ENCODE measurements at regions not wholly inside any gene's neighbourhood (a gene's known extent, or its start where the extent isn't known, plus 50 kb on each side); places are given as distances from the start of the nearest gene placed in this dataset.

DNA sequence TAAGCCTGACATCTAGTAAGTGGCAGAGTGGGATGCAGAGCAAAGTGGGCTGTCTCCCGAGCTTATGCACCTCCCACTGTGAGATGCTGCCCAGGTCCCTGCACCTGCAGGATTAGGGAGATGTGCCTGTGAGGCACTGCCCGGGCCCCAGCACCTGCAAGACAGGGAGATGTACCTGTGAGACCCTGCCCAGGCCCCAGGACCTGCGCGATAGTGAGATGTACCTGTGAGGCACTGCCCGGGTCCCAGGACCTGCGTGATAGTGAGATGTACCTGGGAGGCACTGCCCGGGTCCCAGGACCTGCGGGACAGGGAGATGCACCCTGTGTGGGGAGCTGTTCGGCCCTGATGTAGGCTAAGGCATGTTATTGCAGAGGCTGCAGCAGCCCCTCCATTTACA, 622.8 kb downstream of the PTPRU start:
- in situ Hi-C loops (cut with HindIII; ENCODE audit: low sequenced_read_pairs) = no loop called here

DNA sequence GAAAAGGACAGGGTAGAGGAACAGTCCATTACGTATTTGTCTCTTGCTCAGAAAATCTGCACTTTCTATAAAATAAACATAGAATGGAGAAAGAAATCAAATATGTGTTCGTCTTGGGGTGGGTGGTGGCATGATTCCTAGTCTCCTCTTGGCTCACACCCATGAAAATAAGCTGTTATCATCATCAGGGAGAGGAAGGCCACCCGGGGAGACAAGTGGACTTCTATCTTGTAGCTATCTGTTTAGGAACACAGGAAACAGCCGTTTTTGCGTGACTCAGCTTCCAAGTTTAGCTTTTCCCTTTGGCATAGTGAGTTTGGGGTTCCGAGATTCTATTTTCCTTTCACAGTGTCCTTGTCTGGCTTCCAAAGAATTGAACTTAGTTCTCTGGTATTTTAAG, 622.3 kb downstream of the PTPRU start:
- in situ Hi-C loops (cut with HindIII; ENCODE audit: low sequenced_read_pairs) = no loop called here

DNA sequence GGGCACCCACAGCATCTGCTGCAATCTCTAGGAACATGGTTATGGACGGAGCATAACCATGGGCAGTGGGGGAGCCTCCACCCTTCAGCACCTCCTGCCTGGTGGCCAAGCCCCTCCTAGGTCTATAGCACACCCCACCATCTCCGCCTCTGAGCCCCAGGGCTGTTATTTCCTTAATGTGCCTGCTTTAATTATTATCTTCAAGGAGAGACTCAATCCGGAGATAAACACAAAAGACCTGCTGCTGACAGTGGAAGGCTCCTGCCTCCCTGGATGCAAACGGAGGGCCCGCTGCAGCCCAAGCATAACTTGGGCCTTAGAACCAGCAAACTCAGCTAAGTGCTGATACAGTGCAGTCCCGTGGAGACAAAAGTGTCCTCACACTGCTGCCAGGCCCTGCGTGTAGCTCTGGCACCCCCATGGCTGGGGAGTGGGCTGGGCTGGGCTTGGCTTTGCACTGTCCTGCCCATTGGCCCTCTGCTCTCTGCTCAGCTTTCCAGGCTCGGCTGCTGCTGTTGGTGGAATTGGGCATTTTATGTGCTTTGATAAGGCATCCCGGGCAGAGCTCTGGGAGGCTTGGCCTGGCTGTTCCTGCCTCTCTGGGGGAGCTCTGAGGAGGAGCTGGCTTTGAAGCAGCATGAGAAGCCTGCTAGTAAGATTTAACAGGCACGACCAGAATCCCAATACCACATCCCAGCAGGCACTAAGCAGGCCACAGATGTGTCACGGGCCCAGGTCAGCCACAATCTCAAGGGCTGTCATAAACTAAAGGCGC, 620.2 kb downstream of the PTPRU start:
- in situ Hi-C loops (cut with HindIII; ENCODE audit: low sequenced_read_pairs) = no loop called here

DNA sequence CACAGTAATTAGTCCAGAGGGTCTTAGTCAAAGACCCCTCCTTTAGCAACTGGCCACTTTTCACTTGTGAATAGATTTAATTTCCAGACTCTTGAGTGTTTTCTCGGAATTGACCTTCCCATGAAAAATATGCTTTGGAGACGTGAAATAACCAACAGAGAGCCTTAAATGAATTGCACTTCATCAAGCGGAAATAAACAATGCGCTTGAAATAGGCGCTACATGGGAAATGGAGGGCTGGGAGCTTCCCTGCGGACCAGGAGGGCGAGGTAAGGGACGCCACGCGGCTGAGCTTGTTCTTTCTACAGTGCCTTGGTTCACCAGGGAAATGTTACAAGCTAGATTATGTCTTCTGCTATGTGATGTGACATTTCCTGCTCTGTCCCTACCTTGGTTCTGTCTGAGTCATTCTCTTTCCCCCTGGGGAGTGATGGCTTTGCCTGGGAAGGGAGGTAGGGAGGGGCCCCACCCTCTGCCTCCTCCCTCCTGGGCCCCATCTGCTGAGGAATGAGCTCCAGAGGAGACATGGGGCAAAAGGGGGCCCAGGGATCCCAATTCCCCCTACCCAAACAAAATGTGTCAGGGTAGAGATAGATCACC, 619.3 kb downstream of the PTPRU start:
- in situ Hi-C loops (cut with HindIII; ENCODE audit: low sequenced_read_pairs) = no loop called here

DNA sequence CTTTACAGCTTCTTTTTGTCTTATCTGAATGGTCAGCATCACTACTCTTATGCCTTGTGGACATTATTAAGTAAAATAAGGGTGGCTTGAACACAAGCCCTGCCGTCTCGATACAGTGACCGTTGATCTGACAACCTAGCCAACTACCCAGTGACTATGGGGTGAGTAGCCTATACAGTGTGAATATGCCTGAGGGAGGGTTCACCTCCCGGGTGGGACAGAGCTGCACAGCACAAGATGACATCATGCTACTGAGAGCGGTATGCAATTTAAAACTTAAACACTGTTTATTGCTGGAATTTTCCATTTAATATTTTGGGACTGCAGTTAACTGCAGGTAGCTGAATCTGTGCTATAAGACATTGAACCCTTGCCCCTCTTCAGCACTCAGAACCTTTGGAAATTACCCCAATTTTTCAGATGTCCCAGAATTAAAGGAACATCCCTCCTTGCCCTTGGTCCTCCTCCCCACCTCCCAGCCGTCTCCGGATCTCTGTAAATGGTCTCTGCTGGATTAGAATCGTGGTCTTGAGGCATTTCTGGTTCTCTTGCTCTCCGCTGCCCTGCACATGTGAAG, 618.5 kb downstream of the PTPRU start:
- in situ Hi-C loops (cut with HindIII; ENCODE audit: low sequenced_read_pairs) = no loop called here

DNA sequence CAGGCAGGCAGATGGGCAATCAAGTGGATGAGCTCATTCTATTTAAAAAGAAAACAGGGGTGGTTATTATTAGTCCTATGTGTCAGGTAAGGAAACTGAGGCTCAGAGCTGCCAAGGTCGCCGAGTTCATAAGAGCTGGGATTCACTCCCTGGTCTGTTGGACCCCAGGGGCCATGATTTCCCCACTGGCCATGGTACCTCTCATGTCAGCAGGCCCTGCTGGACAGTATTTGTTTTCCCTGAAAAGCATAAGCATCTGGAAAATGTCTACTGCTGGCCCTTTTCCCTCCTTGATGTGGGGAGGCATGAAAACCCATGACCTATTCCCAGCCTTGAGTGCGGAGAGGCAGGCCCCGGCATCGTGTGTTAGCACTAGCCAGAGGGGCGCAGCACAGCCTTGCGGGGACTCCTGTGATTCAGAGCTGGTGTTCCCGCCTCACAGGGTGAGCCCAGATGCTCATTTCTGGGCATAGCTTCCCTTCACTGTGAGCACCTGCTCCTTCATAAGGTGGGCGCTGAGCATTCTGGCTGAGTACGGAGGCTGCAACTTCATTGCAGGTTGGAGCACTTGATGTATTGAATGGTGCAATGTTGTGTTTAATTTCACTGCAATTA, 617.5 kb downstream of the PTPRU start:
- in situ Hi-C loops (cut with HindIII; ENCODE audit: low sequenced_read_pairs) = no loop called here

DNA sequence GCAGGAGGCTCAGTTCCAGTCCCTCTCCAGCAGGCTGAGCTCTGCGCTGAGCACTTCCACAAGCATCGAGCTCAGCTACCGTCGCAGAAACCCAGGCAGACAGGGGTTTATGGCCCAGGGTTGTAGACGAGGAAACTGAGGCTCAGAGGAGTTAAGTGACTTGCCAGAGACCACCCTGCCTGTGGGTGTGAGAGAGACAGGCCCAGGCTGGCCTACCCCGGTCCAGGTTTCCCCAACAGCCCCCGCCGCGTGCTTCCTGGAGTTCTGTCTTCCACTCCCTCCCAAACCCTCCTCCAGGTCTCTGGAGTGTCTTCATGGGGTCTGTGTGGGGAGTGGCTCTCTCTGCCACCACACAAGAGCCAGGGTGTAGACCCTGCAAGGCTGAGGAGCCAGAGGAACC, 615.9 kb downstream of the PTPRU start:
- in situ Hi-C loops (cut with HindIII; ENCODE audit: low sequenced_read_pairs) = no loop called here

DNA sequence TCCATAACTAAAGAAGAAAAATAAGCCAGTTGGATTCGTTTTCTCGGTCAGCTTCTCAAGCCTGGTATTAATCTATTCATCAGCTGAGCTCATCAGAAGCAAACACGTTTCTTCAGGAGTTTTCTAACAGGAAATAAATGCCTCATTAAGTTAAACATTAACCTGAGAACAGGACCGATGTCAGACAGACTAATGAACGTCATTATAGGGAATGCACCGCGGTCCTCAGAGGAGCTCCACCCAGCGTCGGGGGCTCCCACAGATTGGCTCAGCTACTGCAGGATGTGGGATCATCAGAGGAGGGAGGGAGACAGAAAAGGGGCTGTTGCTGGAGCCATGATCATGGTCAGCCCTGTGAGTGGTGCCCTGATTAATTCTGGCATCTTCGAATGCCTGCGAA, 615.4 kb downstream of the PTPRU start:
- in situ Hi-C loops (cut with HindIII; ENCODE audit: low sequenced_read_pairs) = no loop called here

DNA sequence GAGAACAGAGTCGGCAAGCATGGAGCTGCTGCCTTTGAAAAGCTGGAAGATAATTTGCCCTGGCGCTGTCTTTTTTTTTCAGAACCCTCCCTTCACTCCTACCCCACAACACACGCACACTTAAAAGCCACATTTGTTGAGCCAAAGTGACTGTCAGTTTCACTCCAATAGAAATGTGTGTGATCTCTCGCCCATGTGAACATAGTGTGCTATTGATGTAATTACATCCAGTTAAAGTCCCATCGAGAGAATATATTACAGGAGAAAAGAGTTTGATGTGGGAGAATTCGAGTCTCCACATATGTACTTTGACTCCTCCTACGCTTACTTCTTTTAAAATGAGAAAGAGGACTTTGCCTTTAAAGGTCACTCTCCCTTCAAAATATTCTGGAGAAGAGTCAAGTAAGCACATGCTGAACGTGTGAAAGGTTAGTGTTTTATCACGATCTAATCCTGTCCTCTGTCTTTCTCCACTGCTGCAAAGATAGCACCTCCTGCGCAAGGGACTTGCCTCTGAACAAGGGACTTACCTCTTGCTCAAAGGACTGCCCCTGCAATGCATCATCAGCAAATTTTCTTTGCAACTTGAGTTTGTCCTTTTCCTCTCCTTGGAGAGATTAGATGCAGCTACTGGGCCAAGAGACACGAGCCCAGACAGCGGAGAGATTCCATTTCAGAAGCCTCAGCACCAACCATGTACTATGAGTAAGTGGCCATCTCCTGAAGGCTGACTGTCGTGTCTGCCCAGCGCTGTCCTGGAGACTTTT, 613.9 kb downstream of the PTPRU start:
- in situ Hi-C loops (cut with HindIII; ENCODE audit: low sequenced_read_pairs) = no loop called here

DNA sequence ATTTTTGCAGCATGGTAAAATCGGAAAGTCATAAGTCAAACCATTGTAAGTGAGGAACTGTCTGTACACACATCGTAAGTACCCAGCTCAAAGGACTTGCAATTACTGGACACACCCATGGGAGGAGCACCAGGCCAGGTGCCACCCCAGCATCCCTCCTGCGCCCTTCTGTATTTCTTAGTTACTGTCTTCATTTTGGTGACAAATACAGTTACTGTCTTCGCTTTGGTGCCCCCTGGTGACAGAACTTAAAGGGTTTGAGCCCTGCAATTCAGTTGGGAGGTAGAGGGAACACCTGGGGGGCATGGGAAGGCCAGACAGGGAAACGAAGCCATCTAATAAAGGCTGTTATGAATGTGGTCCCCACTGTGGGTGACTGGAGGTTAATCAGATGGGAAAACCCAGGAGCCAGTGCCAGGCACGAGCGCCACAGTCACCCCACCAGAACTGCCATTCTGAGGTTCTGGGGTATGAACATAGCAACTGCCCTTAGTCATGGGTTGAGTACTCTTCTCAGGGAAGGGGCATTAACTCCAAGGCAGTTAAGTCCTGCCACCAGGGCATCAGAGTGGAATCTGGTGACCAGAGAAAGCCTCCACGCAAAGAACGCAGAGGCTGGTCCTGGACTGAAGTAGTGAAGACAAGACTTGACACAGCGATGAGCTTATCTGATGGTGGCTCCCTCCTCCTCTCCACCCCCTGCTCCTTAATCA, 612.9 kb downstream of the PTPRU start:
- in situ Hi-C loops (cut with HindIII; ENCODE audit: low sequenced_read_pairs) = no loop called here

DNA sequence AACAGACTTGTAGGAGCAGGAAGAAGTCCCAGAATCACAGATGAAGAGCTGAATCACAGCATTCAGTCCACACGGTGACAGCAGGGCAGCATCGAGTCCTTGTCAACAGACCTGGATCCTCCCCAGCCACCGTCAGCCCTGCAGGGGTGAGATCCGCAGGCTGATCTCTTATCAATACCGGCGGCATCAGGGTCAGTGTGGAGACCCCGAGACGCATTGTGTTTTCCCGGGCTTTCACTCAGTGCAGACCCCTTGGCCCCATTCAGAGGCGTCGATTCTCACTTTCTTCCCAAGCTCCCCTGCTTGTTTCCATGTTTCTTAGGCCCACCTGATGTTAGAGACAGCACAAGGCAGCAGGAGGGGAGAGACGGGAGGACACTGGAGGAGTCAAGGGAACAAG, 609.6 kb downstream of the PTPRU start:
- in situ Hi-C loops (cut with HindIII; ENCODE audit: low sequenced_read_pairs) = no loop called here

DNA sequence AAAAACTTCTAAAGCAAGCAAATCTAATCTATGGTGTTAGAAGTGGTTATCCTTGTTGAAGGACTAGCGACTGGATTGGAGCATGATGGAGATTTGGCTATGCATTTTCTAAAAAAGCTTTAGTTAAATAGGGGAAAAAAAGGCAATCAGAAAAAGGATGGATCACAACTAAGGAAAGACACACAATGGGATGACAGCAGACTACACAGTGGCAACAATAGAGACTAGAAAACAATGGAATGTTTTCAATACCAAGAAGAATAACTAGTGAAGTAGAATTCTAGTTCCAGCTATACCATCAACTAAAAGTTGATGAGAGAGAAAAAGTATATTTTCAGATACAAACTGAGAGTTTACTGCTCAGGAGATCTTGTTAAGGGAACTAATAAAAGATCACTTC, 605.8 kb downstream of the PTPRU start:
- in situ Hi-C loops (cut with HindIII; ENCODE audit: low sequenced_read_pairs) = no loop called here

DNA sequence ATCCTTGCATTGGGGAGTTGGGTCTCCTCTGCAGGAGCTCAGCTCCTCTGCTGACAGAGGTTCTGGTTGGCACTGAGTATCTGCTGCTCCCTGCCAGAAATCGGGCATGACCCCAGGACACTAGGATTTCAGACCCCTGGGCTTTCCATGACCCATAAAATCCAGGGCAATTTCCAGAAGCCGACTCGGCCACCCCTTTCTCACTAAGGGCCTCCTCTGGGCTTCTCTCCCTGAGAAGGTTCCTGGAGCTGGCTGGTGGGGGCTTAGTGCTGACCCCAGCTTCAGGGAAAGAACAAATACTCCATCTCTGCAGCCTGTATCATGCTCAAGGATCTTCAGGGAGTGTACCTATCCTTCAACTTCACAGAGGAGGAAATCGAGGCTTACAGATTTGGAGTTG, 603.4 kb downstream of the PTPRU start:
- in situ Hi-C loops (cut with HindIII; ENCODE audit: low sequenced_read_pairs) = no loop called here

DNA sequence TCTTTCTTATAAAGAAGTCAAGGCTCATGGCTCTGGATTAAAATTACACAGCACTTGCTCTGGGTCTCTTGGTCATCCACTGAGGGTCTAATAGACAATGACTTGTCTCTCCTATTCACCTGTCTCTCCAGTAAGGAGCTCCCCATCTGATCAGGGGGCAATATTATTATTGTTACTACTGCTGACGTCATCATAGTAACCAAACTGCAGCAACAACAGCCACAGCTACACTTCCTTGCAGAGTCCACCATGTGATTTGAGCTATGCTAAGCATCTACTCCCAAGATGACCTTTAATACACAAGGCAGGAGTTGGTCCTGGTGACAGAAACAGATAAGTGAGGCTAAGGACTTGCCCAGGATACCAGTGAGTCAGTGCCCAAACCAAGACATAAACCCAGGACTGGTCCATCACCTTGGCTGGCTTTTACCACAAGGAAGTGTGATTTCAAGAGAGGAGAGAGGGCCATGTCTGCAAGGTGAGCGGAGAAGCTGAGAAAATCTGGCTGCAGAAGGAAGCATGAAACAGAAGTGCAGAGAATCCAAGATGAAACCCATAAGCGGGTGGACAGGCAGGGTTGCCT, 602.5 kb downstream of the PTPRU start:
- in situ Hi-C loops (cut with HindIII; ENCODE audit: low sequenced_read_pairs) = no loop called here

DNA sequence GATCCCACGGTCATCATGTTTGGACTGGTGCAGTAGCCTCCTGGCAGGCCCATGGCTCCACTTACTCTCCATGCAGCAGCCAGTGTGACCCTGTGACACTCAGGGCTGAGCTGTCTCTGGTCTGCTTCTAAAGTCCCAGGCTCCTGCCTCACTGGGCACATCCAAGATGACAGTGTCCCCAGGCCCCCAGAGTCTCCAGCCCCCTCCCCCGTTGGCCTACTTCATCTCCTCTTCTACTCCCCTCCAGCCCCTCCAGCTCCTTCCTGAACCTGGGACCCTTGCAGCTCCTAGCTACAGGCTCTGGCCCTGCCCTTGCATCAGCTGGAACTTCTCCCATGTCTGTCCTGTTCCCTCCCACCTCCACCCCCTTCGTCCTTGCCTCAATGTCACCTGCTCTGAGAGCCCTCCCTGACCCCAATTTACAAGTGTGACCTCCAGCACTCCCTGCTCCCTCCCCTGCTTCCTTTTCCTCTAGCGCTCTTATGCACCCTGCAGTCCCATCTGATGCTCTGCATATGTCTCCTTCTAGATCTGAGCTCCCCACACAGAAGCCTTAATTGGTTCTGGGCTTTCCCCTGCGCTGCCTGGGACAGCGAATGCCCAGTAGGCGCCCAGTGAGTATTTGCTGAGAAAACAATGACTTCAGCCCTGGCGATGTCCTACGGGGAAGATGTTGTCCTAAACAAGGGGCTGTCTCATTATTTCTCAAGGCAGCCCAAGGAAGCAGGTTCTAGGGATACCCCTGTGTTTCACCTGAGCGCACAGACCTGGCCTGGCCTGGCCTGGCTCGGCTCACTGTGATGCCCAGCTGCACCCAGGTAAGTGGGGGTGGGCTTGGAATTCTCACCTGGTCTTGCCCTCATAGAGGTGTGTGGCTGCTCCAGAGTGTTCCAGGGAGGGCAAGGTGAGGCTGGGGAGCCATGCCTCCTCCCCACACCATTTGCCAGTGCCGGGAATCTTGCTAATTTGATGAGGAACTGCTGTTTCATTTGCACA, 600.6 kb downstream of the PTPRU start:
- in situ Hi-C loops (cut with HindIII; ENCODE audit: low sequenced_read_pairs) = no loop called here

DNA sequence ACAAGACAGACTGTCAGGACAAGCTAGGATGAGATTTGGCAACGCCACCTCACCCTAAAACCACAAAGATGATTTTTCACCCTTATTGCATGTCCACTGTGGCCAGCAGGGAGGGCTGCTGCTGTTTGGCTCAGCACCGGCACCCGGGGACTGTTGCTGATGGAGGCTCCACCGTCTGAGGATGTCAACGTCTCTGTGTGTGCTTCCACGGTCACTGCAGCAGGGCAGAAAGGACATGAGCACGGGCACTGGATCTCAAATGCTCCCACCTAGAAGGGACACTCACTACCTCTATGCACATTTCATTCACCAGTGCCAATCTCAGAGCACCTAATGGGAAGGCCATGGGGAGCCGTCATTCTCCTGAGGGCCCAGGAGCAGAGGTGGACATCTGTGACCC, 599.6 kb downstream of the PTPRU start:
- in situ Hi-C loops (cut with HindIII; ENCODE audit: low sequenced_read_pairs) = no loop called here

DNA sequence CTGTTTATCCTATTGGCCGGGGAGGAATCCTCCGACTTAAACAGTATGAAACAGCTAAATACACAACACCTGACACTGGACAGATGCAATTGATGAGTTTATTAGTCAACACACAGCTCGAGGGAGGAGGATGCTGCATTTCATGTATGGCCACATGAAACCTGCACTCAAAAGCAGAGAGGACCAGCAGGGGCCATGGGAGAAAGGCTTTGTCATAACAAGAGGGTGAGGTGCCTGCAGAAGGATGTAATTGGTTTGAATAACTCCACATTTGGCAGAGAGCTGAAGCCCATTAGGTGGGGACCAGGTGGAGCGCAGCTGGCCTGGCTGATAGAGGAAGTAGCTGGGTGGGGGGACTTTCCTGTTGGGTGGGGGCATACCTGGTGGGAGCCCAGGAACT, 599.1 kb downstream of the PTPRU start:
- in situ Hi-C loops (cut with HindIII; ENCODE audit: low sequenced_read_pairs) = no loop called here

DNA sequence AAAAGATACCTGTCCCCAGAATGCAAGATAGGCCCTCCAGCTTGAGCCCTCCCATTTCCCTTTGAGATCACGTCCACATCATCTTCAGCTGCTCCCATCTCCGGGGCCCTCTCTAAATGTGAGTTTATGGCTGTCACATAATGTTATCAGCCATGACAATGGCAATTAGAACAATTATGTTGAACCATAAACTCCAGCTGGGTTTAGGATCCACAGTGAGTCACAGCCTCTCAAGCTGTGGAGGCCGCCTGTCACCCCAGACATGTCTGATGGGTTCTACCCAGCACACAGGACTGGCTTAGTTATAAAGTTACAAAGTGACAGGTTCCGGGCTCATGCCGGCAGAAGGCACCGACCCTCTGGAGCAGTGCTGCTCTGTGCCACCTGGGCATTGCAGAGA, 597.3 kb downstream of the PTPRU start:
- in situ Hi-C loops (cut with HindIII; ENCODE audit: low sequenced_read_pairs) = no loop called here

DNA sequence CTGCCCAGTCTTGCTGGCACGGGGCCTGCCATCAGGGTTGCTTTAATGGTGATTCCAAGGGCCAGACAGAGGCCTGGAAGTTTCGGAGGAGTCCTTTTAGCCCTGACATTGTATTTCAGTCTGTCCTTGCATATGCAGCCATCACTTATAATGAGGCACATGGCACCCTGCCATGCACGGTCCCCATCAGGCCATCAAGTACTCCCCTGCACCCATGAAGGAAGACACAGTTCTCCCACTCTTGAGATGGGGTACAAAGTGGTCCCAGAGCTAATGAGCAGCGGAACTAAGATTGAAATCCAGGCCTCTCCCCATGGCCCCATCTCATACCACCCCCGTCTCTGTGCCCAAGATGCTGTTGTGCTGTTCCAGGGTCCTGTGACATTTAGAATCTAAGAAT, 596.6 kb downstream of the PTPRU start:
- in situ Hi-C loops (cut with HindIII; ENCODE audit: low sequenced_read_pairs) = no loop called here
